PC-9 (cell line): ENCODE measurements at regions not wholly inside any gene's neighbourhood (a gene's known extent, or its start where the extent isn't known, plus 50 kb on each side); places are given as distances from the start of the nearest gene placed in this dataset.
A peak's percentile ranks its signal among the peaks of the same experiment; 100 is the strongest.

Source experiments
- BruUV-seq: library from RNA; stranded (reverse); fragments of 400-500 nt; replicated peaks from 2 replicates; lab custom pipeline; 2021; lab: Mats Ljungman, UMichigan
- CTCF ChIA-PET: fragments of 300-600 bp; sonication (Branson Sonifier 250); formaldehyde crosslinking; loops from one replicate; lab custom pipeline; 2022; ENCODE audit warnings: antibody characterized with exemption; lab: Charles Lee
- POLR2A ChIA-PET: fragments of 300-600 bp; sonication (Branson Sonifier 250); formaldehyde crosslinking; loops from one replicate; lab custom pipeline; 2022; ENCODE audit warnings: antibody characterized with exemption; ENCODE audit not compliant: unreplicated experiment; lab: Charles Lee
- DNase-seq, 2 experiments: peaks; one replicate each; pipeline versions ENCODE4 v3.0.0 to v3.0.0-alpha.2; 2015 to 2022; ENCODE audit warnings: mixed read lengths in 1 of 2
- H2AFZ ChIP-seq: fragments of 200-600 bp; sonication (generic); 2 replicates; pipeline ENCODE4 v1.8.1; 2017; ENCODE audit warnings: antibody characterized with exemption
- H3F3A ChIP-seq: fragments of 200-600 bp; sonication (generic); 2 replicates; pipeline ENCODE4 v1.8.1; 2017; ENCODE audit warnings: antibody characterized with exemption, mild to moderate bottlenecking, low read depth; ENCODE audit not compliant: insufficient read depth
- H3K27ac ChIP-seq: fragments of 200-600 bp; sonication (generic); 2 replicates; pipeline ENCODE4 v1.6.1; 2016; ENCODE audit warnings: mixed run types
- H3K27me3 ChIP-seq: fragments of 200-600 bp; sonication (generic); 2 replicates; pipeline ENCODE4 v1.6.1; 2016; ENCODE audit warnings: low read depth, mixed run types; ENCODE audit not compliant: insufficient read depth
- H3K36me3 ChIP-seq: fragments of 200-600 bp; sonication (generic); 2 replicates; pipeline ENCODE4 v1.6.1; 2016; ENCODE audit warnings: low read depth, mixed run types
- H3K4me1 ChIP-seq: fragments of 200-600 bp; sonication (generic); replicated peaks from 2 replicates; pipeline ENCODE4 v1.6.1; 2016; ENCODE audit warnings: mixed run types; ENCODE audit not compliant: insufficient read depth
- H3K4me2 ChIP-seq: fragments of 200-600 bp; sonication (generic); 2 replicates; pipeline ENCODE4 v1.6.1; 2017; ENCODE audit warnings: mixed run types
- H3K4me3 ChIP-seq: fragments of 200-600 bp; sonication (generic); 2 replicates; pipeline ENCODE4 v1.6.1; 2016; ENCODE audit warnings: mixed run types
- H3K79me2 ChIP-seq: fragments of 200-600 bp; sonication (generic); 2 replicates; pipeline ENCODE4 v1.6.1; 2017; ENCODE audit warnings: low read depth, mixed run types
- H3K9me2 ChIP-seq: fragments of 200-600 bp; sonication (generic); 2 replicates; pipeline ENCODE4 v1.8.1; 2017; ENCODE audit warnings: mild to moderate bottlenecking; ENCODE audit not compliant: insufficient read depth
- H3K9me3 ChIP-seq: fragments of 200-600 bp; sonication (generic); 2 replicates; pipeline ENCODE4 v1.8.1; 2016; ENCODE audit warnings: low read depth; ENCODE audit not compliant: insufficient read depth
- H4K20me1 ChIP-seq: fragments of 200-600 bp; sonication (generic); 2 replicates; pipeline ENCODE4 v1.8.1; 2017; ENCODE audit not compliant: insufficient read depth
- CTCF ChIP-seq: fragments of 200-600 bp; sonication (generic); conservative IDR thresholded peaks from 2 replicates; pipeline ENCODE4 v1.6.1; 2017; ENCODE audit warnings: mixed run types, antibody characterized with exemption, mild to moderate bottlenecking, moderate library complexity
- EZH2 ChIP-seq: fragments of 200-600 bp; sonication (generic); IDR thresholded peaks from 2 replicates; pipeline ENCODE4 v1.8.0; 2017; ENCODE audit warnings: antibody characterized with exemption, low read depth
- intact Hi-C: fragments of 100-400 bp; cut with micrococcal nuclease; formaldehyde crosslinking; loops from one replicate; pipeline ENCODE4 v1.10.0; 2022; ENCODE audit not compliant: unreplicated experiment

GRCh38 chr16:55999683-56000082 is 124.5 kb upstream of the CES5A start:
- Histone ChIP-seq H3K27ac (no peak overlapping the region), H3K4me1 (0 out of 2 replicates have a peak, but pooled peaks cover 12% of the 10 kb centered on the region), H3K9me2 (no peaks in the 10 kb centered on the region), H3K9me3 (no peaks in the 10 kb centered on the region), H3K36me3 (no peaks in the 10 kb centered on the region), H4K20me1 (no peaks in the 10 kb centered on the region), H3K27me3 (no peaks in the 10 kb centered on the region), H2AFZ (no peak overlapping the region), H3F3A (no peaks in the 10 kb centered on the region; the same call in 1 of the 2 replicates), H3K4me2 (no peak overlapping the region), H3K79me2 (no peaks in the 10 kb centered on the region), H3K4me3 (no peak overlapping the region)
- no TSS peak for BruUV-seq
- no peak for TF ChIP-seq CTCF
- TF ChIP-seq EZH2: no peak
- POLR2A ChIA-PET: no interaction called here
- DNase-seq: no peak
- CTCF ChIA-PET: no interaction called here
- intact Hi-C loops: no loop called here

GRCh38 chr16:55993088-55993487 is 117.9 kb upstream of the CES5A start:
- ChIA-PET POLR2A (no interaction called here), CTCF (no interaction called here)
- Histone ChIP-seq H3K27ac (no peak overlapping the region), H3F3A (no peaks in the 10 kb centered on the region; the same call in 1 of the 2 replicates), H2AFZ (no peak overlapping the region), H3K36me3 (no peaks in the 10 kb centered on the region), H3K9me3 (no peaks in the 10 kb centered on the region), H3K4me2 (no peak overlapping the region), H3K4me3 (no peak overlapping the region), H4K20me1 (no peaks in the 10 kb centered on the region), H3K27me3 (no peaks in the 10 kb centered on the region), H3K9me2 (no peaks in the 10 kb centered on the region), H3K79me2 (no peaks in the 10 kb centered on the region), H3K4me1 (0 out of 2 replicates have a peak, but pooled peaks cover 12% of the 10 kb centered on the region)
- no peak for TF ChIP-seq EZH2
- no peak for TF ChIP-seq CTCF
- no peak for DNase-seq
- intact Hi-C loops: no loop called here
- BruUV-seq: no TSS peak

GRCh38 chr16:55992551-55992950 is 117.4 kb upstream of the CES5A start:
- no peaks in the 10 kb centered on the region for H3K9me3 ChIP-seq
- H3K27ac ChIP-seq: no peak overlapping the region
- ChIA-PET POLR2A (no interaction called here), CTCF (no interaction called here)
- no peak overlapping the region for H3K4me2 ChIP-seq
- intact Hi-C loops: no loop called here
- H4K20me1 ChIP-seq: no peaks in the 10 kb centered on the region
- no TSS peak for BruUV-seq
- no peaks in the 10 kb centered on the region; the same call in 1 of the 2 replicates for H3F3A ChIP-seq
- no peaks in the 10 kb centered on the region for H3K27me3 ChIP-seq
- H2AFZ ChIP-seq: no peak overlapping the region
- TF ChIP-seq CTCF (no peak), EZH2 (no peak)
- H3K36me3 ChIP-seq: no peaks in the 10 kb centered on the region
- H3K4me3 ChIP-seq: no peak overlapping the region
- H3K4me1 ChIP-seq: 0 out of 2 replicates have a peak, but pooled peaks cover 12% of the 10 kb centered on the region
- no peaks in the 10 kb centered on the region for H3K79me2 ChIP-seq
- H3K9me2 ChIP-seq: no peaks in the 10 kb centered on the region
- peak in 1 of 2 experiments; percentile 46 for DNase-seq
